PC-3 (cell line): ENCODE measurements at regions not wholly inside any gene's neighbourhood (a gene's known extent, or its start where the extent isn't known, plus 50 kb on each side); places are given as distances from the start of the nearest gene placed in this dataset.

Experiments used
- EZH2 ChIP-seq: fragments of 300-600 bp; sonication (generic); IDR thresholded peaks from one replicate; pipeline ENCODE4 v1.6.1; 2017; ENCODE audit warnings: antibody characterized with exemption, mild to moderate bottlenecking, low read length; ENCODE audit not compliant: unreplicated experiment
- EZH2phosphoT487 ChIP-seq: fragments of 300-600 bp; sonication (generic); IDR thresholded peaks from 2 replicates; pipeline ENCODE4 v1.6.1; 2018; ENCODE audit warnings: mild to moderate bottlenecking, antibody characterized with exemption, low read length, borderline replicate concordance
- TF ChIP-seq, protein P1 (sequence below): fragments of 300-600 bp; sonication (generic); conservative IDR thresholded peaks from 2 replicates; pipeline ENCODE4 v1.5.1; 2017; ENCODE audit warnings: antibody characterized with exemption, low read depth, mild to moderate bottlenecking, low read length

DNA sequence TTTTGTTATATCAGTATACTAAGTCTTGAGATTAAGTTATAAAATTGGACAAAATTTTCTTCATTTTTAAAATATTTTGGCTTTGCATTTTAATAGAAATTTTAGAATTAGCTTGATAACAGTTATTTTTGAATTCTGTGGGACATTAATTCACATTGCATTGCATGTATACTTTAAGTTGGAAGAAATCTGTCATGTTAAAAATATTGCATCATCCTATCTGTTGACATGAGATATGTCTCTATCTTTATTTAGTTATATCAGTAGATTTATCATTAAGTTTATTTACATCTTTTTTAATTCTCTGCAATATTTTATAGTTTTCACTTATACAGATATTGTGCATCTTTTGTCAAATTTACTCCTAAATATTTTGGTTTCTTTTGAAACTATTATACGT lies 904.6 kb upstream of the NR2F2 start:
- TF ChIP-seq, protein P1, sequence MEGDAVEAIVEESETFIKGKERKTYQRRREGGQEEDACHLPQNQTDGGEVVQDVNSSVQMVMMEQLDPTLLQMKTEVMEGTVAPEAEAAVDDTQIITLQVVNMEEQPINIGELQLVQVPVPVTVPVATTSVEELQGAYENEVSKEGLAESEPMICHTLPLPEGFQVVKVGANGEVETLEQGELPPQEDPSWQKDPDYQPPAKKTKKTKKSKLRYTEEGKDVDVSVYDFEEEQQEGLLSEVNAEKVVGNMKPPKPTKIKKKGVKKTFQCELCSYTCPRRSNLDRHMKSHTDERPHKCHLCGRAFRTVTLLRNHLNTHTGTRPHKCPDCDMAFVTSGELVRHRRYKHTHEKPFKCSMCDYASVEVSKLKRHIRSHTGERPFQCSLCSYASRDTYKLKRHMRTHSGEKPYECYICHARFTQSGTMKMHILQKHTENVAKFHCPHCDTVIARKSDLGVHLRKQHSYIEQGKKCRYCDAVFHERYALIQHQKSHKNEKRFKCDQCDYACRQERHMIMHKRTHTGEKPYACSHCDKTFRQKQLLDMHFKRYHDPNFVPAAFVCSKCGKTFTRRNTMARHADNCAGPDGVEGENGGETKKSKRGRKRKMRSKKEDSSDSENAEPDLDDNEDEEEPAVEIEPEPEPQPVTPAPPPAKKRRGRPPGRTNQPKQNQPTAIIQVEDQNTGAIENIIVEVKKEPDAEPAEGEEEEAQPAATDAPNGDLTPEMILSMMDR, result no peak
- TF ChIP-seq EZH2phosphoT487 (no peak), EZH2 (no peak)
